DOHH2 (cell line): ENCODE measurements at regions not wholly inside any gene's neighbourhood (a gene's known extent, or its start where the extent isn't known, plus 50 kb on each side); places are given as distances from the start of the nearest gene placed in this dataset.

Experiments
- CTCF ChIP-seq: fragments of 200-600 bp; sonication (generic); IDR thresholded peaks from one replicate; pipeline ENCODE4 v1.5.1; 2014; ENCODE audit warnings: antibody characterized with exemption, mild to moderate bottlenecking, low read depth, low read length; ENCODE audit not compliant: poor library complexity, severe bottlenecking
- EZH2phosphoT487 ChIP-seq: fragments of 200-600 bp; sonication (generic); IDR thresholded peaks from 2 replicates; pipeline ENCODE4 v1.6.1; 2017; ENCODE audit warnings: borderline replicate concordance, mild to moderate bottlenecking, antibody characterized with exemption, low read length, moderate library complexity, mixed read lengths

GRCh38 chr13:107113387-107113786 lies 545.5 kb upstream of the ARGLU1 start:
- no peak for TF ChIP-seq CTCF
- TF ChIP-seq EZH2phosphoT487, result no peak
